OCI-LY7 (cell line): ENCODE measurements at regions not wholly inside any gene's neighbourhood (a gene's known extent, or its start where the extent isn't known, plus 50 kb on each side); places are given as distances from the start of the nearest gene placed in this dataset.
"Not testable (repeated sequence)": the region's sequence is repeated elsewhere in the genome, so short reads cannot be mapped to it uniquely, and the experiment has no call there.

Experiments used
- BruUV-seq: library from RNA; stranded (reverse); fragments of 400-500 nt; replicated peaks from 2 replicates; lab custom pipeline; 2021; lab: Mats Ljungman, UMichigan
- CTCF ChIA-PET: fragments of 300-600 bp; sonication (Branson Sonifier 250); formaldehyde crosslinking; loops from one replicate; lab custom pipeline; 2022; ENCODE audit warnings: antibody characterized with exemption; ENCODE audit not compliant: unreplicated experiment; lab: Charles Lee
- POLR2A ChIA-PET: fragments of 300-600 bp; sonication (Branson Sonifier 250); formaldehyde crosslinking; loops from one replicate; lab custom pipeline; 2022; ENCODE audit warnings: antibody characterized with exemption; lab: Charles Lee
- DNase-seq: peaks from one replicate; pipeline ENCODE4 v3.0.0-alpha.2; 2015; ENCODE audit warnings: low spot score
- H2AFZ ChIP-seq: fragments of 200-600 bp; sonication (generic), shearing (Covaris generic); 2 replicates; pipeline ENCODE4 v1.6.1; 2014; ENCODE audit warnings: mild to moderate bottlenecking, antibody characterized with exemption, low read length, moderate library complexity
- H3K27ac ChIP-seq: fragments of 200-600 bp; sonication (generic); 2 replicates; pipeline ENCODE4 v1.5.1; 2014; ENCODE audit warnings: mixed run types, low read depth, mild to moderate bottlenecking, moderate library complexity, low read length, inconsistent platforms; ENCODE audit not compliant: poor library complexity, severe bottlenecking
- H3K36me3 ChIP-seq: fragments of 200-600 bp; sonication (generic); 2 replicates; pipeline ENCODE4 v1.6.1; 2014; ENCODE audit warnings: mild to moderate bottlenecking, antibody characterized with exemption, low read length, moderate library complexity, mixed read lengths; ENCODE audit not compliant: insufficient read depth
- H3K4me1 ChIP-seq: fragments of 200-600 bp; sonication (generic); 2 replicates; pipeline ENCODE4 v1.5.1; 2014; ENCODE audit warnings: mild to moderate bottlenecking, low read length; ENCODE audit not compliant: insufficient read depth, poor library complexity, severe bottlenecking
- H3K4me2 ChIP-seq: fragments of 200-600 bp; sonication (generic); 2 replicates; pipeline ENCODE4 v1.6.1; 2014; ENCODE audit warnings: mild to moderate bottlenecking, low read length
- H3K4me3 ChIP-seq: fragments of 200-600 bp; sonication (generic); 2 replicates; pipeline ENCODE4 v1.5.1; 2014; ENCODE audit warnings: mild to moderate bottlenecking, low read depth, low read length; ENCODE audit not compliant: poor library complexity, severe bottlenecking
- H3K79me2 ChIP-seq: fragments of 200-600 bp; sonication (generic); 2 replicates; pipeline ENCODE4 v1.6.1; 2016; ENCODE audit warnings: low read depth, mild to moderate bottlenecking, low read length, moderate library complexity, mixed read lengths; ENCODE audit not compliant: insufficient read depth
- H3K9me2 ChIP-seq: fragments of 200-600 bp; sonication (generic); 2 replicates; pipeline ENCODE4 v1.6.1; 2016; ENCODE audit warnings: mild to moderate bottlenecking, low read length, mixed read lengths; ENCODE audit not compliant: insufficient read depth
- H3K9me3 ChIP-seq: fragments of 200-600 bp; sonication (generic); 2 replicates; pipeline ENCODE4 v1.6.1; 2014; ENCODE audit warnings: mild to moderate bottlenecking, mixed run types, low read length, mixed read lengths
- H4K20me1 ChIP-seq: fragments of 200-600 bp; sonication (generic); 2 replicates; pipeline ENCODE4 v1.6.1; 2014; ENCODE audit warnings: mild to moderate bottlenecking, antibody characterized with exemption, low read length, moderate library complexity, mixed read lengths; ENCODE audit not compliant: insufficient read depth
- CTCF ChIP-seq: fragments of 200-600 bp; sonication (generic); conservative IDR thresholded peaks from 2 replicates; pipeline ENCODE4 v1.5.1; 2014; ENCODE audit warnings: mild to moderate bottlenecking, antibody characterized with exemption, low read length, moderate library complexity, mixed read lengths
- EZH2phosphoT487 ChIP-seq: fragments of 200-600 bp; sonication (generic); IDR thresholded peaks from 2 replicates; pipeline ENCODE4 v1.6.1; 2018; ENCODE audit warnings: low read depth, borderline replicate concordance, mild to moderate bottlenecking, mixed run types, antibody characterized with exemption, low read length, moderate library complexity, mixed read lengths
- intact Hi-C: fragments of 100-400 bp; cut with micrococcal nuclease; formaldehyde crosslinking; loops from one replicate; pipeline ENCODE4 v1.10.0; 2022; ENCODE audit not compliant: unreplicated experiment

DNA sequence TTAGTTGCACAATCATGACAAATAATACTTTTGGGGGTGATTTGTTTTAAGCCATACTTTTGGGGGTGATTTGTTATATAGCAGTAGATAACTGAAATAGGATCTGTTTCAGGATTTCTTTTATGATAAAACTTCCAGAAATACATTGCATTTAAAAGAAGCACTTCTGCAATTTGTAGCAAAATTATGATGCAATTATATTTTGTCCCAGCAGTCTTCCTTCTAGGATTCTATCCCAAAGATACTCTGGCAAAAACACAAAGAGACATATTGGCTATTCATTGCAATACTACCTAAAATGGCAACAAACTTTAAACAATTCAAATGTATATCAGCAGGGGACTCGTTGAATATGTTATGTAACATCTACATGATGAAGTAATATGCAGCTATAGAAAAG, 78.9 kb upstream of the ANKRD28 start:
- Histone ChIP-seq H3K4me1 (no peaks in the 10 kb centered on the region), H4K20me1 (no peaks in the 10 kb centered on the region), H2AFZ (no peak overlapping the region), H3K9me2 (no peaks in the 10 kb centered on the region), H3K79me2 (no peaks in the 10 kb centered on the region), H3K27ac (no peak overlapping the region), H3K4me2 (no peak overlapping the region), H3K9me3 (no peaks in the 10 kb centered on the region), H3K36me3 (no peaks in the 10 kb centered on the region; the same call in 1 of the 2 replicates), H3K4me3 (no peak overlapping the region)
- no peak for DNase-seq
- TF ChIP-seq EZH2phosphoT487 (no peak), CTCF (no peak)
- intact Hi-C loops: no loop called here
- CTCF ChIA-PET: no interaction called here
- POLR2A ChIA-PET: no interaction called here
- BruUV-seq: no TSS peak

GRCh38 chr3:15877813-15878212, 80.0 kb upstream of the ANKRD28 start:
- H3K4me3 ChIP-seq: no peak overlapping the region
- H3K9me3 ChIP-seq: no peaks in the 10 kb centered on the region
- no TSS peak for BruUV-seq
- H2AFZ ChIP-seq: no peak overlapping the region
- DNase-seq: no peak
- no peaks in the 10 kb centered on the region for H4K20me1 ChIP-seq
- H3K9me2 ChIP-seq: no peaks in the 10 kb centered on the region
- H3K36me3 ChIP-seq: no peaks in the 10 kb centered on the region; the same call in 1 of the 2 replicates
- H3K4me1 ChIP-seq: no peaks in the 10 kb centered on the region
- no peak overlapping the region for H3K27ac ChIP-seq
- intact Hi-C loops: no loop called here
- TF ChIP-seq CTCF (no peak), EZH2phosphoT487 (no peak)
- CTCF ChIA-PET: no interaction called here
- no peaks in the 10 kb centered on the region for H3K79me2 ChIP-seq
- H3K4me2 ChIP-seq: no peak overlapping the region
- POLR2A ChIA-PET: interaction anchor here (0.6 kb wide), 1 partner anchor 252 kb away, joined by 3 read pairs; no protein-coding TSS in a partner anchor

- DNase-seq, H3K9me2 ChIP-seq, H3K36me3 ChIP-seq, H3K79me2 ChIP-seq, CTCF ChIA-PET, H3K4me1 ChIP-seq, H3K4me3 ChIP-seq, H3K4me2 ChIP-seq, intact Hi-C loops, H4K20me1 ChIP-seq, H3K27ac ChIP-seq, H2AFZ ChIP-seq, BruUV-seq, H3K9me3 ChIP-seq: not testable (repeated sequence)
- POLR2A ChIA-PET: interaction anchor here (1.2 kb wide), 1 partner anchor 641 kb away, joined by 3 read pairs; no protein-coding TSS in a partner anchor
These were observed 82.0 kb upstream of the ANKRD28 start for GRCh38 chr3:15879787-15880186.
